ENCODE measurements at regions not wholly inside any gene's neighbourhood (a gene's known extent, or its start where the extent isn't known, plus 50 kb on each side); places are given as distances from the start of the nearest gene placed in this dataset.

DNA sequence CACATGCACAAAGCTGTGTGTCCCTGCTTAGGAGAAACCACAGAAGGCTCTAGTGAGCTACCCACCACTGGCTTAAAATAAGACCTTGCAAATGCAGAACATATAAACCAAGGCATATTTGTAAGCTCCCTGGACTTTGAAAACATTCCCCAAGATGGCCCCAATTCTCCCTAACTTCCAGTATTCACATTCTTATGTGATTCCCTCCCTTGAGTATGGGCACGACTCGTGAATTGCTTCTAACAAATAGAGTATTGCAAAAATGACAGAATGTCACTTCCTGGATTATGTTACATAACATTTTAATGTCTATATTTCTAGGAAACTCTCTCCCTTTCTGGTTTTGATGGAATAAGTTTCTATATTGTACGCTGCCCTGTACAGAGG lies 131.8 kb upstream of the MCTP2 start:
- DNase-seq, result no peak

DNA sequence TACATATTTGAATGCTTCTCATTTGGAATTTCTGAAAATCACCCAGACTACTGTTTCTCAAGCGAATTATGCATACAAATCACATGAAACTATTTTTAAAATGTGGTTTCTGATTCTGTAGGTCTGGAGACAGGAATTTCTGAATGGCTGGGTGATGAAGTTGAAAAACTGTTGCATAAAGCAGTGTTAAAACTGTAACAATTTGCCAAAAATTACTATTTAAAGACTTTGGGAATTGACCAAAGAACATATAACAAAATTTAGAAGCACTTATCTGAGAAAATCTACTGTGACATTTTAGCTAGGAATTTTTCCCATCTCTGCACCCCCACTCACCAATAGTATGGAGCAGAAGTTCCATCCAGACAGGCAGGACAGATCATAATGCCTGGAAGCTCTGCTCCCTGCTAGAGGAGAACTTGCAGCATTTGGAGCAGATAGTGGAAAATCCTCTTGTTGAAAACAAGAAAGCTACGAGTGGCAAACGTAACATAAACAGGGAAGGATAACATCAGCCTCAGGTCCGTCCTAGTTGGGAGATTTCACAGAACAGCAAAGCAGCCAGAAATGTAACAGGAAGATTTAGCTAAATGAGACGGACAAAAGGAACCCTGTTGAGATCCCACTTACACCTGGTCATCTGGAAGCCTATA lies 132.3 kb upstream of the MCTP2 start:
- no peak for DNase-seq

GRCh38 chr15:94097552-94097951 lies 133.8 kb upstream of the MCTP2 start:
- no peak for DNase-seq

DNA sequence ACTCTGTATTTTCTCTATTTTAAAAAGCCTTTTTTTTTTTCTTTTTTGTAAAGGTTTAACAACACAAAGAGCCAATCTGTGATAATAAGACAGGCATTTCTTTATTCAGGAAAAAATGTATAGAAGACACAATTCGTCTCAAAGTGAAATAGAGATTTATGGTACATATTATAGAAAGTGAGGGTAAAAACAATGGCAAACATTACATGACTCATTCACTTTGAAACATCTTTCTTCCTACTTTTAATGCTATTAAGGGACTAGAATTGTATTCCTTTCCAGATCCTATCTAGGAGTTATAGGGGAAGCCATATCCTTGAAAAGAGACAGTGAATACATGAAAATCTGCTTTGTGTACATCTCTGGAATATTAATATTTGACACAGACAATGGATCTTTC lies 137.1 kb upstream of the MCTP2 start:
- no peak for DNase-seq

DNA sequence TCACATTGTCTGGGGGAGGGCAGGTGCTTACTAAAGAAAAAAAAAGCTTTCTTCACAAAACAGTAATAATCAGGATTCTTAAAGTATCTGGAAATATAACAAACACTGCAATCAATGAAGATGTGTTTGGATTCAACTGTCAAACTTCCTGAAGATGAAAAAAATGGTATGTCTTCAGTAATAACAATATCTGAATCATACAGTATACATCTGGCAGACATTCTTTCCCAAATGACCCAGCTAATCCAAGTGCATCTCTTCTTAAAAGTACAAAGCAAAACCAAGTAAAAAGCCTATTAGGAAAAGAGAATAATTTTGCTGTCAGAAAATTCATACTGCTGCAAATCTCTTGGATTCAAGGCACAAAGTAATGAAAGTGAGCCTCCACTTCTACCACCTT lies 145.0 kb upstream of the MCTP2 start:
- DNase-seq, result no peak

GRCh38 chr15:94083467-94084052 lies 147.8 kb upstream of the MCTP2 start:
- no peak for DNase-seq

DNA sequence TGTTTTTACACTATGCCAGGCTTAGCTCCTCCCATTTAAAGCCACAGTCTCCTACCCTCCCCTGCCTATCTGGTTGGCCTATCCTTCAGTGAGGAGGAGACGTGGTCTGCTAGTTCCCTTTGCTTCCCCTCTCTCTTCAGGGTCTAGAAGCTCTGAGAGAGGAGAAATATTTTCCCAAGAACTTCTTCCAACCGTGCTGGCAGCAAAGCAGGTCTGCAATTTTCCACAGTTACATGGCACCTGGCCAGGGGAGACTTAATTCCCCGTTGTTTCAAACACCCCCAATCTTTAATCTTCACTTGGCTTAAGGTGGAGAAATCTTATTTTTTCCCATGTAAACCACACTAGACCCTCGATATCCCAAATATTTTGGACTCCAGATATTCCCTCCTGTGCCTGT lies 149.5 kb upstream of the MCTP2 start:
- no peak for DNase-seq

GRCh38 chr15:94080989-94081605 lies 150.3 kb upstream of the MCTP2 start:
- no peak for DNase-seq

GRCh38 chr15:94080416-94080815 lies 150.9 kb upstream of the MCTP2 start:
- DNase-seq, result no peak

GRCh38 chr15:94079968-94080367 lies 151.4 kb upstream of the MCTP2 start:
- DNase-seq, result no peak

DNA sequence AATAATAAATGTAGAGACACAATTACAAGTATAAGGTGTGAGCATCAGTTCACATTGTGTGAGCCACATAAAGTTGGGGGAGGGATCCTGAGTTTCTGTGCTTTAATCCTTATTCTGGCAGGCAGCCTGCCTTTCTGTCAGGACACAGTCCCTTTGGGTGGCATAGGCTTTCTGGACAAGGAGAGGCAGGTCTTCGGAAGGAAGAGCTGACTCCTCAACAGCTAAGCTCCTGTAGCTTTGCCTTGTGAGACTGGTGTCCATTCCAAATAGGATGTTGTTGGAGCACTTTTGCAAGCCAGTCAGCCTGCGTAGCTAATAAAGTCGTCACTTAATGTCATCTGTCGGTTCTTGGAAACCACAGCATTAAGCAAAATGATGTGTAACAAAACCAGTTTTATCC lies 151.9 kb upstream of the MCTP2 start:
- no peak for DNase-seq

- no peak for DNase-seq
These were observed 153.4 kb upstream of the MCTP2 start for GRCh38 chr15:94077938-94078337.

GRCh38 chr15:94075349-94075748 lies 156.0 kb upstream of the MCTP2 start:
- DNase-seq, result no peak

GRCh38 chr15:94070356-94071295 lies 160.7 kb upstream of the MCTP2 start:
- no peak for DNase-seq

DNA sequence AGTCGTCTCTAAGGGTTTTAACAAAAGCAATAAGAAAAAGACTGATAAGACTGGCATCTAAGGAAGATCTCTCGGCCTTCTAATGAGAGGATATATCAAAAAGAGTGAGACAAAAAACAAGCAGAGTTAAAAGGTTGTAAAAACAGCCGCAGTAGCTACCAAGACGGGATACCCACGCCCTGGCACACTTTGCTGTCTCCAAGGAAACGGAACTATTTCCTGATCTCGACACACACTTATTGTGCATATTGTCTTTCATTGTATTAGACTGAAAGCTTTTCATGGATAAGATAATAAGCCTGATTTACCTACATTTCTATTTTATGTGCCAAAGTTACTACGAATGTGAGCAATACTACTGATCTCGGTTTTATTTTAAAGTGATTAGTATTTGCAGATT lies 161.5 kb upstream of the MCTP2 start:
- no peak for DNase-seq

DNA sequence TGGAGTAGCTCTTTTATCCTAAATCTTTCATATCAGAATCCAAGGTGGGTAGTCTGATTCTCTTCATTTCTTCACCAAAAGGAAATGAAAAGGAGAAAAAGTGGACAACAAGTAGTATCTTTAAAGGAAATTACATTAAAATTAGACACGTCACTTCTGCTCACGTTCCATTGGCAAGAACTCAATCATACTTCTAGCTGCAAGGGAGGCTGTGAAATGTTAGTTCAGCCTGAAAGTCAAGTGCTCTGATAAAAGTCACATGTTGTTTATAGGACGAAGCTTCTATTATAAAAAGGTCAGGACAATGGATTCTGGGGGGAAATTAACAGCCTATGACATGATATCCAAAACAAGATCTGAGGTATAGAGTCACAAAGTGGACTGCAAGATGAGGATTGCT lies 164.6 kb upstream of the MCTP2 start:
- no peak for DNase-seq

GRCh38 chr15:94066046-94066445 lies 165.3 kb upstream of the MCTP2 start:
- DNase-seq, result no peak

DNA sequence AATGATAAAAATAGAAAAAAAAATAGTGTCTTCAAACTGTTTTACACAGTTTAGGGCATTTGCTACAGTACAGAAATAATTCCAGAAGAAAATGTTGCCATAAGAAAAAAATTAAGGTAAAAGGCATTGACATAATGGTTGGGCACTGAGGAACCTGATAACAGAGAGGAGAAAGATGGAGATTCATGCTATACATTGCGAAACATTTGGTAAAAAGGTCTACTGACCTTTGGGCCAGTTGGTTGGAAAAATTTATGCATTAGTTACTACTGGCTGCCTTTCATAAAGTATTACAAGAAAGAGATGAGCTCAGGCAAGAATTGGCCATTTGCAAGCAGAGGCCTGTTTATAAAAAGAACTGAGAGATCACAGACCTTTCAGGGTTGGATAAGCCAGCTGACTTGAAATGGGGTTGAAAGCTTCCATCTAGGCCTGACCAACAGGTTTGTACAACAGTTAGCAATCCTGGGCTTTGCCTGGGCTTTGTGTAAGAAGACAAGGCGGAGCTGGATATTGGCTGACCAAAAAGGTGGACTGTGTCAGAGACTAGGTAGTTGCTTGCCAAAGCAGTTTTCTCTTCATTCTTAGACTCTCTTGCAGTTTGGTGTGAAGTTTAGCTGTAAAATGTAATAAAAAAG lies 166.6 kb upstream of the MCTP2 start:
- no peak for DNase-seq

DNA sequence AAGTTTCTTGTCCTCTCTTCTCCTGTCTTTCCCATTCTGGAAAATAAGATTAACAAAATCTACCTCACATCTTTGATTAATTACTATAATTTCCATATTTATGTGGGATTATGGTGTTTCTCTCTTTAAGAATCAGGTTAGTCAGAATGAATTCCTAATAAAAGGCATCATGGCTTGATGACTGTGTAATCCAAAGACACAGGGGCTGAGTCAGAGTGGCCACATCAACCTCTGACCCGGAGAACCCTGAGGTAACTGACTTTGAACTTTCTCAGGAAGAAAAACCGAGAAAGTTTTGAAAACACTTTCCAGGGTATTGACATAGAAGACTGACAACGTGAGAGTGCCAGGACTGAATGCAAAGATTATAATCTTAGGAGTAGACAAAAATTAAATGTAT lies 170.3 kb upstream of the MCTP2 start:
- DNase-seq, result no peak

- DNase-seq, result no peak
These were observed 172.3 kb upstream of the MCTP2 start for GRCh38 chr15:94059013-94059587.

GRCh38 chr15:94057305-94057704 lies 174.1 kb upstream of the MCTP2 start:
- no peak for DNase-seq

GRCh38 chr15:94056314-94056713 lies 175.0 kb upstream of the MCTP2 start:
- no peak for DNase-seq

DNA sequence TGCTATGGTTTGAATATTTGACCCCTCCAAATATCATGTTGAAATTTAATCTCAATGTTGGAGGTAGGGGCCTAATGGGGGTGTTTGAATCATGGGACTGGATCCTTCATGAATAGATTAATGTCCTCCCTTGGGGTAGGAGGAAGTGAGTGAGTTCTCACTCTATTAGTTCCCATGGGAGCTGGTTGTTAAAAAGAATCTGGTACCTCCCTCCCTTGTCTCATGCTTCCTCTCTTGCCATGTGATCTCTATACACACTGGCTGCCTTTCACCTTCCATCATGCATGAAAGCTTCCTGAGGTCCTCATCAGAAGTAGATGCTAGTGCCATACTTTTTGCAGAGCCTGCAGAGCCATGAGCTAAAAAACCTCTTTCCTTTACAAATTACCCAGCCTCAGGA lies 177.7 kb upstream of the MCTP2 start:
- DNase-seq, result no peak

Data from NCI-H1105 treated with DMSO at 0.1 percent for 48 hours (cell line).